Kidney epithelial cell (primary cell): ENCODE measurements at regions not wholly inside any gene's neighbourhood (a gene's known extent, or its start where the extent isn't known, plus 50 kb on each side); places are given as distances from the start of the nearest gene placed in this dataset.

Experiments
- DNase-seq: peaks from one replicate; pipeline ENCODE4 v3.0.0-alpha.2; 2010; ENCODE audit warnings: low read depth
- H3K27me3 ChIP-seq: 2 replicates; pipeline ENCODE4 v1.6.0; 2011; ENCODE audit warnings: low read length; ENCODE audit not compliant: control insufficient read depth, insufficient read depth
- H3K36me3 ChIP-seq: 2 replicates; pipeline ENCODE4 v1.5.1; 2011; ENCODE audit warnings: low read length; ENCODE audit not compliant: control insufficient read depth, insufficient read depth
- H3K4me3 ChIP-seq: 2 replicates; pipeline ENCODE4 v1.5.1; 2011; ENCODE audit warnings: low read depth, mild to moderate bottlenecking, control low read depth, low read length
- TF ChIP-seq, protein P1 (sequence below): IDR thresholded peaks from 2 replicates; pipeline ENCODE4 v1.5.1; 2011; ENCODE audit warnings: mild to moderate bottlenecking, moderate library complexity, low read length, control low read depth, inconsistent platforms; ENCODE audit not compliant: insufficient read depth, poor library complexity, severe bottlenecking

- Histone ChIP-seq H3K4me3 (no peak overlapping the region), H3K27me3 (no peaks in the 10 kb centered on the region), H3K36me3 (no peaks in the 10 kb centered on the region)
- TF ChIP-seq, protein P1, sequence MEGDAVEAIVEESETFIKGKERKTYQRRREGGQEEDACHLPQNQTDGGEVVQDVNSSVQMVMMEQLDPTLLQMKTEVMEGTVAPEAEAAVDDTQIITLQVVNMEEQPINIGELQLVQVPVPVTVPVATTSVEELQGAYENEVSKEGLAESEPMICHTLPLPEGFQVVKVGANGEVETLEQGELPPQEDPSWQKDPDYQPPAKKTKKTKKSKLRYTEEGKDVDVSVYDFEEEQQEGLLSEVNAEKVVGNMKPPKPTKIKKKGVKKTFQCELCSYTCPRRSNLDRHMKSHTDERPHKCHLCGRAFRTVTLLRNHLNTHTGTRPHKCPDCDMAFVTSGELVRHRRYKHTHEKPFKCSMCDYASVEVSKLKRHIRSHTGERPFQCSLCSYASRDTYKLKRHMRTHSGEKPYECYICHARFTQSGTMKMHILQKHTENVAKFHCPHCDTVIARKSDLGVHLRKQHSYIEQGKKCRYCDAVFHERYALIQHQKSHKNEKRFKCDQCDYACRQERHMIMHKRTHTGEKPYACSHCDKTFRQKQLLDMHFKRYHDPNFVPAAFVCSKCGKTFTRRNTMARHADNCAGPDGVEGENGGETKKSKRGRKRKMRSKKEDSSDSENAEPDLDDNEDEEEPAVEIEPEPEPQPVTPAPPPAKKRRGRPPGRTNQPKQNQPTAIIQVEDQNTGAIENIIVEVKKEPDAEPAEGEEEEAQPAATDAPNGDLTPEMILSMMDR = no peak
- DNase-seq = no peak
These were observed 631.3 kb downstream of the TFAP2A start for GRCh38 chr6:9783567-9783966.

GRCh38 chr6:9766240-9766915, 648.5 kb downstream of the TFAP2A start:
- Histone ChIP-seq H3K4me3 (no peak overlapping the region), H3K27me3 (no peaks in the 10 kb centered on the region), H3K36me3 (no peaks in the 10 kb centered on the region)
- DNase-seq = peak; percentile 44
- TF ChIP-seq, protein P1 = no peak

DNA sequence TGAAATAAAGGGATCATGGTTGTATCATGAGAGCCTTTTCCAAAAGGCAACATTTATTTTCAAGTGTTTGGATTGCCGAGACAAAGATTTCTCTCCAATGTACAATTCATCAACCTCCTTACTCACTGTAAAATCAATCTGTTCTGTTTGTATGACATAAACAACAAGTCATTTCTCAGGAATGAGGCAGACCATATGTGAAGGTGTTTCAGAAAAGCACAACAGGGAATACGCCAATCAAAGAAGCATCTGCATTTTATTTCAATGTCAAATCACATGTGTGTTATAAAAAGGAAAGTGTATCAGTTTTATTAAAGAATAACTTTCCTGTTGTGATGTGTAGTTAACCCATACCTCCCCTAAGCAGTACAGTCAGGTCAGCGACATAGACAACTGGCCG, 653.7 kb downstream of the TFAP2A start:
- Histone ChIP-seq H3K36me3 (no peaks in the 10 kb centered on the region), H3K4me3 (no peak overlapping the region), H3K27me3 (no peaks in the 10 kb centered on the region)
- DNase-seq = no peak
- TF ChIP-seq, protein P1 = no peak

GRCh38 chr6:9754515-9754914, 660.4 kb downstream of the TFAP2A start:
- no peaks in the 10 kb centered on the region for H3K36me3 ChIP-seq
- no peaks in the 10 kb centered on the region for H3K27me3 ChIP-seq
- TF ChIP-seq, protein P1 = no peak

DNA sequence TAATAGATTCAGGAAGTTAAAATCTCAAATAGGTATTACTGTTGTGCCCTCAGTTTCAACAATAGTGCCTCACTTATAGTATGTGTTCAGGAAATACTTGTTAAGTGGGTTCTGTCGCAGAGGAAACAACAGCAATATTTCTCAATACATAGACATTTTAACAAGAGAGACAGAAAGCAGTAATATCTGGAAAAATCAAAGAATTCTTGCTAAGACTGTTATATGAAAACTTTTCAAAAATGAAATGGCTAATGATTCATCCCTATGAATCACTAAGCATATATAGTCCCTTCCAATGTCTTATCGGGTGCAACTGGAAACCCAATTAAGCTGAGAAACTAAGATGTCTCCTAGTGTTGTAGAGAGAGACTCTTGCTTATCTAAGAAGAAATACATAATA, 668.9 kb downstream of the TFAP2A start:
- DNase-seq = no peak
- Histone ChIP-seq H3K27me3 (no peaks in the 10 kb centered on the region), H3K4me3 (no peak overlapping the region), H3K36me3 (no peaks in the 10 kb centered on the region)
- TF ChIP-seq, protein P1 = no peak

More at GRCh38 chr6:9754515-9754914, 660.4 kb downstream of the TFAP2A start:
- no peak overlapping the region for H3K4me3 ChIP-seq
- DNase-seq = no peak

DNA sequence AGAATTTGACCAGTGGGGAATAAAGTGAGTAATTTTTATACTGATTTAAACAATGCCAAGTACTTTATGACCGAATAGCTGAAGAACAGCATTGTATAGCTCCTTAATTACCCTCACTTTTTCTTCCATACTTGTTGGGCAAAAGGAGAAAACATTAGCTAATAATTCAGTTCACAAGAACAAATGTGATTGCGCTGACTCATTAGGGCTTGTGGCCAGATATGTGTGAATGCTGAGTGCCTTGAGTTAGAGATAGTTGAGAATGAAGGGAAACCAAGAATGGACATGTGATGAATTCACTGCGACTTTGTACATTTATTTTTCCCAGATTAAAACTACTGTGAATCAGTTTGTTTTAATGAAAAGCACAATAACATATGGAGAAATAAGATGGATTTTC, 669.4 kb downstream of the TFAP2A start:
- TF ChIP-seq, protein P1 = no peak
- Histone ChIP-seq H3K4me3 (no peak overlapping the region), H3K36me3 (no peaks in the 10 kb centered on the region), H3K27me3 (no peaks in the 10 kb centered on the region)
- no peak for DNase-seq
